PC-3 (cell line): ENCODE measurements at regions not wholly inside any gene's neighbourhood (a gene's known extent, or its start where the extent isn't known, plus 50 kb on each side); places are given as distances from the start of the nearest gene placed in this dataset.
"Not testable (repeated sequence)": the region's sequence is repeated elsewhere in the genome, so short reads cannot be mapped to it uniquely, and the experiment has no call there.

Experiments used
- EZH2 ChIP-seq: fragments of 300-600 bp; sonication (generic); IDR thresholded peaks from one replicate; pipeline ENCODE4 v1.6.1; 2017; ENCODE audit warnings: antibody characterized with exemption, mild to moderate bottlenecking, low read length; ENCODE audit not compliant: unreplicated experiment
- EZH2phosphoT487 ChIP-seq: fragments of 300-600 bp; sonication (generic); IDR thresholded peaks from 2 replicates; pipeline ENCODE4 v1.6.1; 2018; ENCODE audit warnings: mild to moderate bottlenecking, antibody characterized with exemption, low read length, borderline replicate concordance
- TF ChIP-seq, protein P1 (sequence below): fragments of 300-600 bp; sonication (generic); conservative IDR thresholded peaks from 2 replicates; pipeline ENCODE4 v1.5.1; 2017; ENCODE audit warnings: antibody characterized with exemption, low read depth, mild to moderate bottlenecking, low read length

DNA sequence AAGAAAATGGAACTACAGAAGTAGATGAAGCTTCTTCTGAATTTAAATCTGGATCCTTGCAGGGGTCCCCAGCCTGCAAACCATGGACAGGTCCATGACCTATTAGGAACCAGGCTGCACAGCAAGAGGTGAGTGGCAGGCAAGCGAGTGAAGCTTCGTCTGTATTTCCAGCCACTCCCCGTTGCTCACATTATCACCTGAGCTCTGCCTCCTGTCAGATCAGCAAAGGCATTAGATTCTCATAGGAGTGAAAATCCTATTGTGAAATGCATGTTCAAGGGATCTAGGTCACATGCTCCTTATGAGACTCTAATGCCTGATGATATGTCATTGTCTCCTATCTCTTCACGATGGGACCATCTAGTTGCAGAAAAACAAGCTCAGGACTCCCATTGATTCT is 79.8 kb upstream of the MLN start:
- TF ChIP-seq, protein P1, sequence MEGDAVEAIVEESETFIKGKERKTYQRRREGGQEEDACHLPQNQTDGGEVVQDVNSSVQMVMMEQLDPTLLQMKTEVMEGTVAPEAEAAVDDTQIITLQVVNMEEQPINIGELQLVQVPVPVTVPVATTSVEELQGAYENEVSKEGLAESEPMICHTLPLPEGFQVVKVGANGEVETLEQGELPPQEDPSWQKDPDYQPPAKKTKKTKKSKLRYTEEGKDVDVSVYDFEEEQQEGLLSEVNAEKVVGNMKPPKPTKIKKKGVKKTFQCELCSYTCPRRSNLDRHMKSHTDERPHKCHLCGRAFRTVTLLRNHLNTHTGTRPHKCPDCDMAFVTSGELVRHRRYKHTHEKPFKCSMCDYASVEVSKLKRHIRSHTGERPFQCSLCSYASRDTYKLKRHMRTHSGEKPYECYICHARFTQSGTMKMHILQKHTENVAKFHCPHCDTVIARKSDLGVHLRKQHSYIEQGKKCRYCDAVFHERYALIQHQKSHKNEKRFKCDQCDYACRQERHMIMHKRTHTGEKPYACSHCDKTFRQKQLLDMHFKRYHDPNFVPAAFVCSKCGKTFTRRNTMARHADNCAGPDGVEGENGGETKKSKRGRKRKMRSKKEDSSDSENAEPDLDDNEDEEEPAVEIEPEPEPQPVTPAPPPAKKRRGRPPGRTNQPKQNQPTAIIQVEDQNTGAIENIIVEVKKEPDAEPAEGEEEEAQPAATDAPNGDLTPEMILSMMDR: not testable (repeated sequence)
- not testable (repeated sequence) for TF ChIP-seq EZH2, EZH2phosphoT487
